DMS153 treated with DMSO at 0.1 percent for 48 hours (cell line): ENCODE measurements at regions not wholly inside any gene's neighbourhood (a gene's known extent, or its start where the extent isn't known, plus 50 kb on each side); places are given as distances from the start of the nearest gene placed in this dataset.

Experiments
- DNase-seq: peaks from one replicate; lab custom pipeline; 2025; ENCODE audit not compliant: unreplicated experiment; lab: John Stamatoyannopoulos, UW

- no peak for DNase-seq
Measured at GRCh38 chr15:87591582-87591981, 665.0 kb downstream of the NTRK3 start.

- DNase-seq: no peak
Measured at GRCh38 chr15:87591042-87591441, 665.5 kb downstream of the NTRK3 start.

DNA sequence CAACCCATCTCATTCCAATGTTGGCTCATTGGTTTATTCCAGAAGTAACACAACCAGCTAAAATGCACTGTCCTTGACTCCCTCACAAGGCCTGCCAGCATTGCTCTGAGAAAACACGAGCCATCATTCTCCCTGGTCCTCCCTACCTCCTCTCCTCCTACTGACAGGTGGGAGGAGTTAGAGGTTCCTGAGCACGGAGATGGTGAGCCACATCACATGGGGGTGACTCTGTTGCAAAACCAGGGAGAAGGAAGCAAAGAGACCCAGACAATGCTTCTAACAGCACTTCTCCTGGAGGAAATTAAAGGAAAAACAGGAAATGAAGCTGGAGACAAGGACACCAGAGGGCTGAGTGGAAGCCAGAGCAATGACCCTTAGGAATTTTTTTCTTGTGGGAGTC lies 667.4 kb downstream of the NTRK3 start:
- DNase-seq: no peak

- no peak for DNase-seq
Measured at GRCh38 chr15:87582169-87582568, 674.4 kb downstream of the NTRK3 start.

GRCh38 chr15:87579537-87579936 lies 677.0 kb downstream of the NTRK3 start:
- no peak for DNase-seq

DNA sequence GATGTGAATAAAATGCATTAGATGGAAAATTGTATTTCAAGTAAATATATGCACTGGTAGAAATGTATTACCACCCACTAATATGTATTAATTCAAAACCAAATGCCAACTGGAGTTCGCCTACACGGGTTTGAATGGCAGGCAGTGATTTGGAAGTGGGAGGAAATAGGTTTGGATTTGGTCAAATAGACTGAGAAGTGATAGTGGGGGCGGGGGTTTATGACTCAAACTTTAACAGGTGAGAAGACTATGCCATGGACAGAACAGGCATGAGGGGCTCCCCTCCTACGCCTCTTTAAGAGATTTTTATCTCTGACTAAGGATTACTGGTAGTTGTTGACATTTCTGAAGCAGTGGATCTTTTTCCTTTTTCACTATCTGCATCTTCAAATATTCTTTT lies 677.8 kb downstream of the NTRK3 start:
- no peak for DNase-seq

- no peak for DNase-seq
Measured at GRCh38 chr15:87577336-87577735, 679.2 kb downstream of the NTRK3 start.

DNA sequence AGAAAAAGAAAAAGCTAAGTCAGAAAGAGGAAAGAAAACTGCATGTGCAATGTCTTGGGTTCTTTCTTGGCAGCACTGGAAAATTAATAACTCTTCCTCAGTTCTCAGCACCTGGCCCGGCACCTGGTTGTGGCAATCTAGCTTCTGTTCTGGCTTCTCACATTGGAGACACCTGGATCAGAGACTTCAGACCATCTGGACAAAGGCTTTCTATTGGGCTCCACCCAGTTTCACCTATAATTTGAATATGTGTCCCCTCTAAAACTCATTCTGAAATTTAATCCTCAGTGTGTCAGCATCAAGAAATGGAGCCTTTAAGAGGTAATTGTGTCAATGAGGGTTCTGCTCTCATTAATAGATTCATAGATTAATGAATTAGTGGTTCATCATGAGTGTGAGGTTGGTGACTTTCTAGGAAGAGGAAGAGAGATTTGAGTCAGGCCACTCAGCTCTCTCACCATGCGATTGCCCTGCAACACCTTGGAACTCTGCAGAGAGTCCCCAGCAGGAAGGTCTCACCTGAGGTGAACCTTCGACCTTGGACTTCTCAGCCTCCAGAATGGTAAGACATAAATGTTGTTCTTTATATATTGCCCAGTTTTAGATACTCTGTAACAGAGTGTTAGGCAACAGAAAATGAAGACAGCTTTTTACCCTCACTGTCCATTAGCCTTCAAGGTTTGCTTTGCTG lies 679.9 kb downstream of the NTRK3 start:
- DNase-seq: no peak

DNA sequence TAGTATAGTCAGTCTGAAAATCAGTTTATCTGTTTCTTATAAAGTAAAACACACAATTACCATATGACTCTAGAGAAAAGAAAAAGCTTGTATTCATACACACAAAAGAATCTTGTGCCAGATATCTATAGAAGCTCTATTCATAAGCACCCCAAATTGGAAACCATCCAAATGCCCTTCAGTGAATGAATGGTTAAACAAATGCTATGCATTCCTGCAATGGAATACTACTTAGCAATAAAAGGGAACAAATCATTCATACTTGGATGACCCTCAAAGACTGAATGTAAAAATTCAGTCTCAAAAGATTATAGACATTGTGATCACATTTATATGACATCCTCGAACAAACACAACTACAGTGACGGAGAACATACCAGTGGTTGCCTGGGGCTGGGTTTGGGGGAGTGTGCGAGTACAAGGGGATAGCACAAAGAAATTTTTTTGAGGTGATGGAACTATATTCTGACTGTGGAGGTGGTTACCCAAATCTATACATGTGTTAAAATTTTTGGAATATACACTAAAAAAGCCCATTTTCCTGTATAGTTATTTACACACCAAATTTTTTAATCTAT lies 680.6 kb downstream of the NTRK3 start:
- no peak for DNase-seq

DNA sequence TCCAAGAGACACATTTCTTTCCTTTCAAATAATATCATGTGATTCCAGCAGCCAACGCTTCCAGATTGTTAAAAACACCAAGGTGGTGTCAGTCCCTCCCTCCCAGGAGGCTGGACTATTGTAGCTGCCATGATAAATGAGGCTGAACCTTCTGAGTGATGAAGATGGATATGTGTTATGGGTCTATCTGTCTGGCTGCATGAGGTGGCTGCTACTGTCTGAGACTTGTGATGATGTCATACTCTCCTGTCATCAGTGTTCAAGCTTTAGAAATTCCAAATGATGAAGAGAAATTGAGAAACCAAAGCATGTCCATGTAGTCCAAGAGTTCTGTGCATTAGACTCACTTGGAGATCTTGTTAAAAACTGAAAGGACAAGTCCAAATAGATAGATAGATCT lies 683.0 kb downstream of the NTRK3 start:
- no peak for DNase-seq

- DNase-seq: no peak
Measured at GRCh38 chr15:87573039-87573438, 683.5 kb downstream of the NTRK3 start.

- no peak for DNase-seq
Measured at GRCh38 chr15:87572381-87572910, 684.1 kb downstream of the NTRK3 start.

DNA sequence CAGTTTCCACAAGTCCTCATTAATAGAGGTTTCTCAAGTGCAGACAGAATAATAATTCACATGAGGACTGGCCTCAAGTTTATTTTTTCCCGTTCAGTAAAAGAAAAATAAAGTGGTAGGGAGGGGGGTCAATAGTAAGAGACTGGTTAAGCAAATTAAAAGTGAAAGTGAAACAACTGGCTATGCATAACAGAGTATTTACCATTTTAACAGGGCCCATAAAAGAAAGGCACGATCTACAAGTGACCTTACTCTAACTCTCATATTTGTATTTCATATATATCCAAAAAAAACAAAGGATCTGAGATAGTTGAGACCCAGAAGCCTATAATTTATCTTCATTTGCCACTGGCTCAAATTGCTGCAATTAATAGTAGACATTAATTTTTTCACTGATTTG lies 686.3 kb downstream of the NTRK3 start:
- no peak for DNase-seq

DNA sequence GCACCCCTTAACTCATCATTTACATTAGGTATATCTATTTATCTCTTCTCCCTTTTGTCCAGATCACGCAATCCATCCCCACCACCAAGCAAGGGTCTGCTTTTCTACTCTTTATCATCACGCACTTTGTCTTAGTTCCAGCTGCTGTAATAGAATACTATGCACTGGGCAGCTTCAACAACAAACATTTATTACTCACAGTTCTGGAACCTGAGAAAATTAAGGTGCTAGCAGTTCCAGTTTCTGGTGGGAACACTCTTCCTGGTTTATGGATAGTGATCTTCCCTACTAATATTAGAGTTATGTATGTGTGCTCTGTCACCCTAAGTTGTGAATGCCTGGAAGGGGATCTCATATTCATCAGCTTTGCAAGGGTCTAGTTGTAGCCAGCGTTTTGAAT lies 687.0 kb downstream of the NTRK3 start:
- DNase-seq: no peak

DNA sequence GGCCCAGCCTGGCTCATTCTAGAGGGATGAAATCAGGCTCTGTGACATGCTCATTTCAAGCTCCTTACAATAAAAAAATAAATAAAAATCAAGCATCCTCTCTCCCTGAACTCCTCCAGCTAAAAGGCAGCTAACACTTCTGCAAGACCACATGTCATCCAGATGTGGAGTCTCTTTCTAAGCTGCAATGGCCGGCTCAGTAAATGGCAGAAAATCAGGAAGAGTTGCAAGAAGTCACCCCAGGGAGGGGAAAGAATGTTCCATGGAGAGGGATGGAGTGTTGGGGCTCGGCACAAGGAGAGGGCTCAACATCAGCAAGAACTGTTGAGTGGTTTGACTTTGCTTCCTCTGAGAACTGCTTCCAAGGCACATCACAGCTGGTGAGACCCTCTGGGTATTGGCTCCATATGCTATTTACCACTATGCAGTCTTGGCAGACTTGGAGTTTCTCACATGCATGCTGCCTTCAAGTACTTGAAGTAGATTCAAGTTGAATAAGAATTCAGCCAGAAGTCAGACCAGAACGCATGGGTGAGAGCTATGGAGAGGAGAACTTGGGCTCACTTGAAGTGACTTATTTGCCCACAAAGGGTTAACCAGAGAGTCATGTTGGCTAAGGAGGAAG lies 689.0 kb downstream of the NTRK3 start:
- DNase-seq: no peak

DNA sequence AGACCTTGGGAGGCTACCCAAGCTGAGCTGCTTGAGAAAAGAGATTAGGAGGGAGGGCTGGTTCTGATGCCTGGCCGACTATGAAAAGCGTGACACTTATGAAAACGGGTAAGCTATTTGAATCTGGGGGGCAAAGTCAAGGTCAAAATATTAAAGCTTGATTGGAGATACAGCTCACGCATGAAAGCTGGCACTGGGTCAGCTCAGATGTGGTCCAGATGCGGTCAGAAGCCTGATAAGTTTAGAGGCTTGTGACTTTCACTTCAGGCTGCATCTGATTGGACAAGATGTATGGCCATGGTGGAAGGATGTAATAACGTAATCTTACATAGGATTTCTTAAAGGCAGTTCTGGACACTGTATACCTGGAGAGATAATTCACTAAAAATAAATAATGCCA lies 690.3 kb downstream of the NTRK3 start:
- no peak for DNase-seq

DNA sequence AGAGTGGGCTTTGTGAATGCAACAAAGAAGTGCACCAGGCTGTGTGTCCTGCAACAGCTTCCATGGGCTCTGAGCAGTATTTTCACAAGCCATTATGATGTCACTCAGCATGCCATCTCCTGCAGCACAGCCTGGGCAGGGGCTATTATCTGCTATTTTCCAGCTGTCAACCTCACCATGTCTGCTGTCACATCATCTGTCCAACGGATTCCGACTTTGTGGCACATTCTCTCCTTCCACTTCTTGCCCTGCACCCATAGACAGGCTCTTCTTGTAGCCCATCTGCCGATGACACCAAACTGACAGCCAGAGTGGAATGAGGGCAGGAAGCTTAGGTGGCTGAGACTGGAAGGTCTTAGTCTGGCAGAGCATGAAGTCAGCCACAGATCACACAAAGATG lies 691.9 kb downstream of the NTRK3 start:
- DNase-seq: no peak

DNA sequence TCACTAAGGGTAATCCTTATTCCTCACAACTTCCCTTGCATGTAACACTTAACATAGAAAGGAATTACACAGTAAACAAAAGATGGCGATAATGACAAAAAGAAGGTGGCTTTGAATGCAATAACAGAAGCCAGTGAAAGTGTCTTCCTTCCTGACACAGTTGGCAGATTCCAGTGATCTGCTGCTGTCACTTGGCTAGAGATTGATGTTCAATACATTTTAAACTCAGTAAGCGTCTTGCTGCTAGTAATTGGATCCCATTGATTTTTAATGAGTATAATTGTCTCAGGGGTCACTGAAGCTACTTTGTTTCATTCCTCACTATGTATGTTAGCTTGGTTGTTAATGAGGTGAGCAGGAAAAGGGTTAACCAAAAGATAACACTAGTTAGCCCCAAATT lies 692.7 kb downstream of the NTRK3 start:
- no peak for DNase-seq

- DNase-seq: no peak
Measured at GRCh38 chr15:87562203-87562602, 694.3 kb downstream of the NTRK3 start.

DNA sequence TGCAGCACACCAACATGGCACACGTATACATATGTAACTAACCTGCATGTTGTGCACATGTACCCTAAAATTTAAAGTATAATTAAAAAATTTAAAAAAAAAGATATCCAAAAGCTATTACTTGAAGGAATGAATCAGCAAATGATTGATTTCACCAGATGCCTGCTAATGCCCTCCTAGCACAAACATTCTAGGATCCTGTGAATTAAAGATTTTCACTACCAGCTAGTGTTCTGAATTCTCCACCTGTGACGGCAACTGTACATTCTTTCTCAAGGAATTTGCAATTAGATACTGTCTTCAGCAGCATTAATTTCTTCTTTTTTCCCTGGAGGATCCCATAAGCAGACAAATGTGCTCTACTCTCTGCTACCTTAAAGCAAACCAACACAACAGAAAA lies 694.9 kb downstream of the NTRK3 start:
- no peak for DNase-seq

- DNase-seq: no peak
Measured at GRCh38 chr15:87557881-87558280, 698.7 kb downstream of the NTRK3 start.

- DNase-seq: no peak
Measured at GRCh38 chr15:87556886-87557285, 699.7 kb downstream of the NTRK3 start.
